Kidney epithelial cell (primary cell): ENCODE measurements at regions not wholly inside any gene's neighbourhood (a gene's known extent, or its start where the extent isn't known, plus 50 kb on each side); places are given as distances from the start of the nearest gene placed in this dataset.

ENCODE experiments used
- DNase-seq: peaks from one replicate; pipeline ENCODE4 v3.0.0-alpha.2; 2010; ENCODE audit warnings: low read depth
- H3K27me3 ChIP-seq: 2 replicates; pipeline ENCODE4 v1.6.0; 2011; ENCODE audit warnings: low read length; ENCODE audit not compliant: control insufficient read depth, insufficient read depth
- H3K36me3 ChIP-seq: 2 replicates; pipeline ENCODE4 v1.5.1; 2011; ENCODE audit warnings: low read length; ENCODE audit not compliant: control insufficient read depth, insufficient read depth
- H3K4me3 ChIP-seq: 2 replicates; pipeline ENCODE4 v1.5.1; 2011; ENCODE audit warnings: low read depth, mild to moderate bottlenecking, control low read depth, low read length
- CTCF ChIP-seq: IDR thresholded peaks from 2 replicates; pipeline ENCODE4 v1.5.1; 2011; ENCODE audit warnings: mild to moderate bottlenecking, moderate library complexity, low read length, control low read depth, inconsistent platforms; ENCODE audit not compliant: insufficient read depth, poor library complexity, severe bottlenecking

- Histone ChIP-seq H3K27me3 (no peaks in the 10 kb centered on the region), H3K36me3 (no peaks in the 10 kb centered on the region), H3K4me3 (no peak overlapping the region)
- no peak for TF ChIP-seq CTCF
- DNase-seq, result no peak
Observed at GRCh38 chr11:95456714-95457491, 225.9 kb upstream of the SESN3 start.

GRCh38 chr11:95455228-95455970, 224.4 kb upstream of the SESN3 start:
- DNase-seq, result no peak
- Histone ChIP-seq H3K27me3 (no peaks in the 10 kb centered on the region), H3K36me3 (no peaks in the 10 kb centered on the region), H3K4me3 (no peak overlapping the region)
- TF ChIP-seq CTCF, result no peak

- H3K4me3 ChIP-seq, result no peak overlapping the region
- TF ChIP-seq CTCF, result no peak
- no peaks in the 10 kb centered on the region for H3K36me3 ChIP-seq
- DNase-seq, result no peak
- H3K27me3 ChIP-seq, result no peaks in the 10 kb centered on the region
Observed at GRCh38 chr11:95453616-95454171, 222.7 kb upstream of the SESN3 start.

GRCh38 chr11:95451682-95452081, 220.7 kb upstream of the SESN3 start:
- Histone ChIP-seq H3K36me3 (no peaks in the 10 kb centered on the region), H3K4me3 (no peak overlapping the region), H3K27me3 (no peaks in the 10 kb centered on the region)
- peak; percentile 34 for DNase-seq
- TF ChIP-seq CTCF, result no peak

GRCh38 chr11:95451261-95451660, 220.3 kb upstream of the SESN3 start:
- H3K27me3 ChIP-seq, result no peaks in the 10 kb centered on the region
- no peak for DNase-seq
- no peak overlapping the region for H3K4me3 ChIP-seq
- no peak for TF ChIP-seq CTCF
- no peaks in the 10 kb centered on the region for H3K36me3 ChIP-seq
